ENCODE measurements at regions not wholly inside any gene's neighbourhood (a gene's known extent, or its start where the extent isn't known, plus 50 kb on each side); places are given as distances from the start of the nearest gene placed in this dataset.

GRCh38 chr10:93150990-93151547, 77.4 kb downstream of the CYP26A1 start:
- H3K9me3 ChIP-seq (ENCODE audit: control insufficient read depth, low read length): peaks cover 5% of the 10 kb centered on the region
- H3K4me1 ChIP-seq (ENCODE audit: control insufficient read depth, insufficient read depth, low read length, poor library complexity, severe bottlenecking): no peaks in the 10 kb centered on the region
- no peak overlapping the region for H3K27ac ChIP-seq (ENCODE audit: low read depth, low read length, severe bottlenecking)
- H3K36me3 ChIP-seq (ENCODE audit: control insufficient read depth, insufficient read depth, low read length): no peaks in the 10 kb centered on the region
- no peak overlapping the region for H3K4me3 ChIP-seq (ENCODE audit: extremely low read depth, insufficient read depth, low read length, poor library complexity, severe bottlenecking)
- 90 to 92% methylated on average over 7 to 8 of the region's 8 CpGs for WGBS, 2 experiments (ENCODE audit: insufficient coverage in 2 of 2)

- Histone ChIP-seq H3K27ac (ENCODE audit: low read depth, low read length, severe bottlenecking) (peak overlapping the region; percentile 95), H3K4me1 (ENCODE audit: control insufficient read depth, insufficient read depth, low read length, poor library complexity, severe bottlenecking) (no peaks in the 10 kb centered on the region)
Measured at GRCh38 chr10:93152136-93152535, 78.4 kb downstream of the CYP26A1 start.

GRCh38 chr10:93154531-93154930, 80.8 kb downstream of the CYP26A1 start:
- H3K4me3 ChIP-seq (ENCODE audit: extremely low read depth, insufficient read depth, low read length, poor library complexity, severe bottlenecking): no peak overlapping the region
- H3K9me3 ChIP-seq (ENCODE audit: control insufficient read depth, low read length): peaks cover 5% of the 10 kb centered on the region
- H3K4me1 ChIP-seq (ENCODE audit: control insufficient read depth, insufficient read depth, low read length, poor library complexity, severe bottlenecking): no peaks in the 10 kb centered on the region
- no peaks in the 10 kb centered on the region for H3K36me3 ChIP-seq (ENCODE audit: control insufficient read depth, insufficient read depth, low read length)
- H3K27ac ChIP-seq (ENCODE audit: low read depth, low read length, severe bottlenecking): no peak overlapping the region

More at GRCh38 chr10:93152136-93152535, 78.4 kb downstream of the CYP26A1 start:
- H3K36me3 ChIP-seq (ENCODE audit: control insufficient read depth, insufficient read depth, low read length): no peaks in the 10 kb centered on the region
- H3K9me3 ChIP-seq (ENCODE audit: control insufficient read depth, low read length): peaks cover 5% of the 10 kb centered on the region
- no peak overlapping the region for H3K4me3 ChIP-seq (ENCODE audit: extremely low read depth, insufficient read depth, low read length, poor library complexity, severe bottlenecking)

GRCh38 chr10:93160140-93160539, 86.4 kb downstream of the CYP26A1 start:
- Histone ChIP-seq H3K9me3 (ENCODE audit: control insufficient read depth, low read length) (peaks cover 5% of the 10 kb centered on the region), H3K4me1 (ENCODE audit: control insufficient read depth, insufficient read depth, low read length, poor library complexity, severe bottlenecking) (no peaks in the 10 kb centered on the region), H3K27ac (ENCODE audit: low read depth, low read length, severe bottlenecking) (no peak overlapping the region), H3K36me3 (ENCODE audit: control insufficient read depth, insufficient read depth, low read length) (no peaks in the 10 kb centered on the region), H3K4me3 (ENCODE audit: extremely low read depth, insufficient read depth, low read length, poor library complexity, severe bottlenecking) (no peak overlapping the region)
- 75 to 100% methylated on average over 1 of the region's 1 CpG for WGBS, 2 experiments (ENCODE audit: insufficient coverage in 2 of 2)

- Histone ChIP-seq H3K4me1 (ENCODE audit: control insufficient read depth, insufficient read depth, low read length, poor library complexity, severe bottlenecking) (peaks cover 4% of the 10 kb centered on the region), H3K9me3 (ENCODE audit: control insufficient read depth, low read length) (no peaks in the 10 kb centered on the region), H3K36me3 (ENCODE audit: control insufficient read depth, insufficient read depth, low read length) (no peaks in the 10 kb centered on the region), H3K4me3 (ENCODE audit: extremely low read depth, insufficient read depth, low read length, poor library complexity, severe bottlenecking) (no peak overlapping the region), H3K27ac (ENCODE audit: low read depth, low read length, severe bottlenecking) (no peak overlapping the region)
- 86 to 89% methylated on average over 5 to 7 of the region's 7 CpGs for WGBS, 2 experiments (ENCODE audit: insufficient coverage in 2 of 2)
Measured at GRCh38 chr10:93160829-93161228, 87.1 kb downstream of the CYP26A1 start.

GRCh38 chr10:93165367-93165766, 91.7 kb downstream of the CYP26A1 start:
- Histone ChIP-seq H3K4me1 (ENCODE audit: control insufficient read depth, insufficient read depth, low read length, poor library complexity, severe bottlenecking) (peaks cover 8% of the 10 kb centered on the region), H3K9me3 (ENCODE audit: control insufficient read depth, low read length) (peaks cover 5% of the 10 kb centered on the region), H3K36me3 (ENCODE audit: control insufficient read depth, insufficient read depth, low read length) (no peaks in the 10 kb centered on the region), H3K4me3 (ENCODE audit: extremely low read depth, insufficient read depth, low read length, poor library complexity, severe bottlenecking) (no peak overlapping the region), H3K27ac (ENCODE audit: low read depth, low read length, severe bottlenecking) (peak overlapping the region; percentile 67)
- 88% methylated on average over 3 of the region's 4 CpGs; no CpG with 5 or more reads in 1 of the 2 experiments for WGBS, 2 experiments (ENCODE audit: insufficient coverage in 2 of 2)

GRCh38 chr10:93166134-93166533, 92.4 kb downstream of the CYP26A1 start:
- H3K4me3 ChIP-seq (ENCODE audit: extremely low read depth, insufficient read depth, low read length, poor library complexity, severe bottlenecking): no peak overlapping the region
- H3K4me1 ChIP-seq (ENCODE audit: control insufficient read depth, insufficient read depth, low read length, poor library complexity, severe bottlenecking): peaks cover 8% of the 10 kb centered on the region
- peaks cover 13% of the 10 kb centered on the region for H3K9me3 ChIP-seq (ENCODE audit: control insufficient read depth, low read length)
- WGBS, 2 experiments (ENCODE audit: insufficient coverage in 2 of 2): 82 to 100% methylated on average over 2 of the region's 4 CpGs
- no peaks in the 10 kb centered on the region for H3K36me3 ChIP-seq (ENCODE audit: control insufficient read depth, insufficient read depth, low read length)
- H3K27ac ChIP-seq (ENCODE audit: low read depth, low read length, severe bottlenecking): peak overlapping the region; percentile 67

- Histone ChIP-seq H3K4me3 (ENCODE audit: extremely low read depth, insufficient read depth, low read length, poor library complexity, severe bottlenecking) (no peak overlapping the region), H3K27ac (ENCODE audit: low read depth, low read length, severe bottlenecking) (no peak overlapping the region), H3K4me1 (ENCODE audit: control insufficient read depth, insufficient read depth, low read length, poor library complexity, severe bottlenecking) (no peaks in the 10 kb centered on the region), H3K9me3 (ENCODE audit: control insufficient read depth, low read length) (peaks cover 16% of the 10 kb centered on the region), H3K36me3 (ENCODE audit: control insufficient read depth, insufficient read depth, low read length) (no peaks in the 10 kb centered on the region)
Measured at GRCh38 chr10:93171837-93172236, 98.1 kb downstream of the CYP26A1 start.

GRCh38 chr10:93173967-93174845, 100.5 kb downstream of the CYP26A1 start:
- Histone ChIP-seq H3K36me3 (ENCODE audit: control insufficient read depth, insufficient read depth, low read length) (no peaks in the 10 kb centered on the region), H3K27ac (ENCODE audit: low read depth, low read length, severe bottlenecking) (no peak overlapping the region), H3K9me3 (ENCODE audit: control insufficient read depth, low read length) (peaks cover 16% of the 10 kb centered on the region), H3K4me1 (ENCODE audit: control insufficient read depth, insufficient read depth, low read length, poor library complexity, severe bottlenecking) (no peaks in the 10 kb centered on the region), H3K4me3 (ENCODE audit: extremely low read depth, insufficient read depth, low read length, poor library complexity, severe bottlenecking) (no peak overlapping the region)
- WGBS, 2 experiments (ENCODE audit: insufficient coverage in 2 of 2): 89 to 93% methylated on average over 4 to 5 of the region's 10 CpGs

- Histone ChIP-seq H3K27ac (ENCODE audit: low read depth, low read length, severe bottlenecking) (no peak overlapping the region), H3K9me3 (ENCODE audit: control insufficient read depth, low read length) (peaks cover 9% of the 10 kb centered on the region), H3K36me3 (ENCODE audit: control insufficient read depth, insufficient read depth, low read length) (no peaks in the 10 kb centered on the region), H3K4me1 (ENCODE audit: control insufficient read depth, insufficient read depth, low read length, poor library complexity, severe bottlenecking) (no peaks in the 10 kb centered on the region), H3K4me3 (ENCODE audit: extremely low read depth, insufficient read depth, low read length, poor library complexity, severe bottlenecking) (no peak overlapping the region)
- 94 to 97% methylated on average over 2 to 6 of the region's 6 CpGs for WGBS, 2 experiments (ENCODE audit: insufficient coverage in 2 of 2)
Measured at GRCh38 chr10:93175490-93175889, 101.8 kb downstream of the CYP26A1 start.

GRCh38 chr10:93177511-93177910, 103.8 kb downstream of the CYP26A1 start:
- H3K4me1 ChIP-seq (ENCODE audit: control insufficient read depth, insufficient read depth, low read length, poor library complexity, severe bottlenecking): peaks cover 7% of the 10 kb centered on the region
- no peak overlapping the region for H3K4me3 ChIP-seq (ENCODE audit: extremely low read depth, insufficient read depth, low read length, poor library complexity, severe bottlenecking)
- no peaks in the 10 kb centered on the region for H3K36me3 ChIP-seq (ENCODE audit: control insufficient read depth, insufficient read depth, low read length)
- no peak overlapping the region for H3K27ac ChIP-seq (ENCODE audit: low read depth, low read length, severe bottlenecking)
- H3K9me3 ChIP-seq (ENCODE audit: control insufficient read depth, low read length): no peaks in the 10 kb centered on the region
